H1 (cell line): ENCODE measurements at regions not wholly inside any gene's neighbourhood (a gene's known extent, or its start where the extent isn't known, plus 50 kb on each side); places are given as distances from the start of the nearest gene placed in this dataset.

Experiments
- CTCF ChIA-PET: fragments of 300-600 bp; sonication (Branson Sonifier 250); formaldehyde crosslinking; loops from one replicate; lab custom pipeline; 2021; ENCODE audit not compliant: partially characterized antibody; lab: Charles Lee
- POLR2A ChIA-PET: fragments of 300-600 bp; sonication (Branson Sonifier 250); formaldehyde crosslinking; loops from one replicate; lab custom pipeline; 2021; ENCODE audit warnings: inconsistent platforms; ENCODE audit not compliant: partially characterized antibody; lab: Charles Lee
- DNase-seq, 2 experiments: peaks; one replicate each; pipeline versions ENCODE4 v3.0.0 to v3.0.0-alpha.2; 2010 to 2022; ENCODE audit warnings: low spot score in 2 of 2, low read depth in 1 of 2, mixed read lengths in 1 of 2
- FAIRE-seq: peaks from 2 replicates; lab custom pipeline; 2011; peaks lifted over from hg19 to GRCh38; lab: Jason Lieb, UNC
- H2AFZ ChIP-seq: 2 replicates; pipeline ENCODE4 v1.8.1; 2012; ENCODE audit warnings: low read length, inconsistent platforms
- H2AK5ac ChIP-seq: 2 replicates; pipeline ENCODE4 v1.6.1; 2013; ENCODE audit warnings: low read depth, low read length
- H2BK120ac ChIP-seq: replicated peaks from 2 replicates; pipeline ENCODE3; 2013; ENCODE audit warnings: low read depth, low read length, inconsistent platforms
- H2BK12ac ChIP-seq: 2 replicates; pipeline ENCODE4 v1.6.1; 2013; ENCODE audit warnings: low read depth, low read length
- H2BK15ac ChIP-seq: 2 replicates; pipeline ENCODE4 v1.6.1; 2013; ENCODE audit warnings: low read length
- H2BK20ac ChIP-seq: 2 replicates; pipeline ENCODE4 v1.6.1; 2013; ENCODE audit warnings: low read length
- H2BK5ac ChIP-seq: 2 replicates; pipeline ENCODE4 v1.6.1; 2013; ENCODE audit warnings: low read depth, low read length
- H3K14ac ChIP-seq: 2 replicates; pipeline ENCODE4 v1.6.1; 2013; ENCODE audit warnings: inconsistent platforms; ENCODE audit not compliant: insufficient read length
- H3K18ac ChIP-seq: 2 replicates; pipeline ENCODE4 v1.6.1; 2013; ENCODE audit warnings: low read length; ENCODE audit errors: extremely low read depth
- H3K23ac ChIP-seq: 2 replicates; pipeline ENCODE4 v1.6.1; 2013; ENCODE audit warnings: inconsistent platforms; ENCODE audit not compliant: insufficient read length
- H3K23me2 ChIP-seq: 2 replicates; pipeline ENCODE4 v1.6.1; 2013; ENCODE audit warnings: low read depth, low read length
- H3K27ac ChIP-seq: 2 replicates; pipeline ENCODE4 v1.6.1; 2011; ENCODE audit warnings: low read depth, low read length, inconsistent platforms
- H3K27me3 ChIP-seq, 4 experiments: replicated peaks in 1 of 4; 1 replicate in 1 of 4; 2 replicates in 3 of 4; pipeline versions ENCODE4 v1.6.1 to v1.8.1; 2011 to 2013; ENCODE audit warnings: low read length in 3 of 4, mild to moderate bottlenecking in 3 of 4, inconsistent platforms in 2 of 4, mixed read lengths in 2 of 4, moderate library complexity in 1 of 4; ENCODE audit not compliant: control insufficient read depth in 3 of 4, insufficient read depth in 3 of 4; ENCODE audit errors: extremely low read depth in 1 of 4
- H3K36me3 ChIP-seq, 4 experiments: 2 replicates each; pipeline versions ENCODE4 v1.6.1 to v1.8.1; 2011 to 2013; ENCODE audit warnings: mild to moderate bottlenecking in 4 of 4, low read length in 3 of 4, moderate library complexity in 2 of 4, control low read depth in 1 of 4, inconsistent platforms in 1 of 4; ENCODE audit not compliant: insufficient read depth in 4 of 4, control insufficient read depth in 2 of 4
- H3K4ac ChIP-seq: replicated peaks from 2 replicates; pipeline ENCODE3; 2013; ENCODE audit warnings: low read length, low read depth, mixed read lengths, inconsistent platforms; ENCODE audit not compliant: insufficient read length
- H3K4me1 ChIP-seq, 4 experiments: replicated peaks in 1 of 4; 1 replicate in 1 of 4; 2 replicates in 3 of 4; pipeline versions ENCODE4 v1.6.1 to v1.8.1; 2011 to 2013; ENCODE audit warnings: low read length in 3 of 4, inconsistent platforms in 2 of 4, mixed read lengths in 1 of 4; ENCODE audit not compliant: insufficient read depth in 4 of 4, control insufficient read depth in 3 of 4
- H3K4me2 ChIP-seq, 2 experiments: 2 replicates each; pipeline versions ENCODE4 v1.6.1 to v1.8.1; 2011 to 2013; ENCODE audit warnings: low read depth in 2 of 2, low read length in 2 of 2, control low read depth in 1 of 2, inconsistent platforms in 1 of 2, mild to moderate bottlenecking in 1 of 2; ENCODE audit not compliant: insufficient read depth in 1 of 2
- H3K4me3 ChIP-seq, 4 experiments: fragments of 200-600, 300-600 bp in 1 of 4; sonication (generic), shearing (Covaris generic), sonication (Bioruptor Twin) in 1 of 4; 2 replicates each; pipeline versions ENCODE4 v1.5.1 to v1.8.1; 2011 to 2016; ENCODE audit warnings: low read length in 4 of 4, low read depth in 3 of 4, control low read depth in 2 of 4, inconsistent platforms in 2 of 4, mild to moderate bottlenecking in 2 of 4, mixed read lengths in 1 of 4, moderate library complexity in 1 of 4; ENCODE audit not compliant: insufficient read depth in 2 of 4; ENCODE audit errors: extremely low read depth in 1 of 4
- H3K56ac ChIP-seq: replicated peaks from 2 replicates; pipeline ENCODE3; 2013; ENCODE audit warnings: low read depth, mild to moderate bottlenecking, mixed read lengths, low read length, inconsistent platforms; ENCODE audit not compliant: insufficient read length
- H3K79me1 ChIP-seq: 2 replicates; pipeline ENCODE4 v1.6.1; 2013; ENCODE audit warnings: low read depth, low read length, control low read depth
- H3K79me2 ChIP-seq, 2 experiments: 2 replicates each; pipeline versions ENCODE4 v1.6.1 to v1.8.1; 2012 to 2013; ENCODE audit warnings: low read length in 2 of 2, mild to moderate bottlenecking in 2 of 2, inconsistent platforms in 1 of 2; ENCODE audit not compliant: insufficient read depth in 2 of 2, control insufficient read depth in 1 of 2
- H3K9ac ChIP-seq, 4 experiments: replicated peaks in 1 of 4; 1 replicate in 1 of 4; 2 replicates in 3 of 4; pipeline versions ENCODE4 v1.6.1 to v1.8.1; 2011 to 2013; ENCODE audit warnings: low read depth in 3 of 4, low read length in 3 of 4, control low read depth in 2 of 4, mild to moderate bottlenecking in 2 of 4, moderate library complexity in 2 of 4, inconsistent platforms in 1 of 4; ENCODE audit errors: extremely low read depth in 1 of 4
- H3K9me3 ChIP-seq, 2 experiments: 2 replicates each; pipeline versions ENCODE4 v1.6.1 to v1.8.1; 2012 to 2013; ENCODE audit warnings: mild to moderate bottlenecking in 2 of 2, moderate library complexity in 2 of 2, control low read depth in 1 of 2, inconsistent platforms in 1 of 2, low read depth in 1 of 2, low read length in 1 of 2, mixed read lengths in 1 of 2; ENCODE audit not compliant: insufficient read depth in 2 of 2
- H4K20me1 ChIP-seq, 2 experiments: replicated peaks in 1 of 2; 2 replicates each; pipeline versions ENCODE3 to v1.8.1; 2011 to 2013; ENCODE audit warnings: inconsistent platforms in 2 of 2, low read length in 2 of 2, mild to moderate bottlenecking in 1 of 2; ENCODE audit not compliant: insufficient read depth in 2 of 2, control insufficient read depth in 1 of 2
- H4K5ac ChIP-seq: 2 replicates; pipeline ENCODE4 v1.6.1; 2013; ENCODE audit warnings: low read length, low read depth, mixed read lengths, inconsistent platforms; ENCODE audit not compliant: insufficient read length
- H4K8ac ChIP-seq: 2 replicates; pipeline ENCODE4 v1.8.0; 2013; ENCODE audit warnings: mild to moderate bottlenecking, moderate library complexity, low read length, inconsistent platforms; ENCODE audit not compliant: insufficient read depth; ENCODE audit errors: extremely low read depth
- H4K91ac ChIP-seq: replicated peaks from 2 replicates; pipeline ENCODE3; 2013; ENCODE audit warnings: low read length, mixed read lengths, inconsistent platforms; ENCODE audit not compliant: insufficient read length
- CHD1 ChIP-seq: IDR thresholded peaks from 2 replicates; pipeline ENCODE4 v1.6.1; 2012; ENCODE audit warnings: low read depth, low read length, improper control_type of control experiment
- CTBP2 ChIP-seq: IDR thresholded peaks from 2 replicates; pipeline ENCODE4 v1.7.0; 2011; ENCODE audit warnings: borderline replicate concordance, mild to moderate bottlenecking, moderate library complexity, mixed read lengths, low read length; ENCODE audit not compliant: insufficient read depth, insufficient read length
- GABPA ChIP-seq: IDR thresholded peaks from 2 replicates; pipeline ENCODE4 v1.6.1; 2011; ENCODE audit warnings: mild to moderate bottlenecking, low read length, moderate library complexity, borderline replicate concordance; ENCODE audit not compliant: insufficient read depth
- KDM1A ChIP-seq: fragments of 200-600, 300-600 bp; sonication (generic); IDR thresholded peaks from 2 replicates; pipeline ENCODE4 v1.7.1; 2016; ENCODE audit warnings: mild to moderate bottlenecking, low read length, borderline replicate concordance
- MAFK ChIP-seq: IDR thresholded peaks from 2 replicates; pipeline ENCODE4 v1.6.1; 2012; ENCODE audit warnings: low read depth, mild to moderate bottlenecking, improper control_type of control experiment, low read length
- SUZ12 ChIP-seq: fragments of 200-600 bp; sonication (generic); IDR thresholded peaks from 2 replicates; pipeline ENCODE4 v1.6.1; 2012; ENCODE audit warnings: mild to moderate bottlenecking, inconsistent platforms, low read length, moderate library complexity, mixed read lengths
- TCF12 ChIP-seq: IDR thresholded peaks from 2 replicates; pipeline ENCODE4 v1.6.1; 2011; ENCODE audit warnings: low read depth, mild to moderate bottlenecking, low read length
- YY1 ChIP-seq: IDR thresholded peaks from 2 replicates; pipeline ENCODE4 v1.6.1; 2011; ENCODE audit warnings: low read depth, mild to moderate bottlenecking, low read length
- WGBS, 2 experiments: shearing (Covaris generic) in 1 of 2; methylation state at CpG; one replicate each; pipeline versions ENCODE4 v1.1.6 to v1.1.7; 2013 to 2015; ENCODE audit warnings: low lambda C conversion rate in 2 of 2, mixed read lengths in 2 of 2, inconsistent platforms in 1 of 2, low coverage in 1 of 2, missing lambda C conversion rate in 1 of 2; ENCODE audit not compliant: insufficient replicate concordance in 2 of 2, insufficient coverage in 1 of 2, insufficient read length in 1 of 2; ENCODE audit errors: extremely low coverage in 1 of 2, missing lambda C conversion rate in 1 of 2; 5-methylcytosine and 5-hydroxymethylcytosine counted together

DNA sequence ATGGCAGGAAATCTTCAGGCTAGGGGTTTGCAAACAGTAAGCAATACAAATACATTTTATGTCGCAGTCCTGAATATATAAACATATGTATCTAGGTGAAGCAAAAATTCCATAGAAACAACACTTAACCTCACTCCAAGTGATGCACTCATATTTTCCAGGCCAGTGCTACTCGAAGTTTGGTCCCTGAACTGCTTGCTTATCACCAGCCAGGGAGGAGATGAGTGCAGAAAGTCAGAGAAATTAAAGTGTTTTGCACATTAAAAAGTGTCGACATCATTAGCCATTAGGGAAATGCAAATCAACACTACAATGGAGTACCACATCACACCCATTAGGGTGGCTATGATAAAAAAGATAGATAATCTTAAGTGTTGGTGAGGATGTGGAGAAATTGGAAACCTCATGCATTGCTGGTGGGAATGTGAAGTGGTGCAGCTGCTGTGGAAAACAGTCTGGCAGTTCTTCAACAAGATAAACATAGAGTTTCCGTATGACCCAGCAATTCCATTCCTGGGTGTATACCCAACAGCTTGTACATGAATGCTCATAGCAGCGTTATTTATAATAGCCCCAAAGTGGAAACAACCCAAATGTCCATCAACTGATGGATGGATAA is 70.5 kb upstream of the CSF1 start:
- no peaks in the 10 kb centered on the region for H3K79me2 ChIP-seq
- no peak overlapping the region for H3K9ac ChIP-seq
- H3K4me1 ChIP-seq = no peaks in the 10 kb centered on the region; a peak in 1 of 7 replicates
- H2BK20ac ChIP-seq = no peak overlapping the region
- WGBS, 2 experiments = 82% methylated on average over 5 of the region's 5 CpGs; no CpG with 5 or more reads in 1 of the 2 experiments
- no peak overlapping the region for H2BK15ac ChIP-seq
- POLR2A ChIA-PET = no interaction called here
- H2AK5ac ChIP-seq = no peak overlapping the region
- H3K56ac ChIP-seq = no peak overlapping the region
- H3K4me2 ChIP-seq = no peak overlapping the region
- TF ChIP-seq TCF12 (no peak), CTBP2 (no peak), KDM1A (no peak), SUZ12 (no peak), GABPA (no peak), MAFK (no peak), YY1 (no peak), CHD1 (no peak)
- no peak overlapping the region for H2BK120ac ChIP-seq
- no peak for FAIRE-seq
- peaks cover 3 to 7% of the 10 kb centered on the region in 2 experiments; a peak in 1 of 4 replicates for H3K9me3 ChIP-seq
- no peaks in the 10 kb centered on the region for H3K79me1 ChIP-seq
- CTCF ChIA-PET = interaction anchor here (1.1 to 1.8 kb wide), 3 partner anchors 22 to 52 kb away, joined by 3 to 4 read pairs (median 3); no protein-coding TSS in a partner anchor
- no peaks in the 10 kb centered on the region for H3K23me2 ChIP-seq
- H3K27ac ChIP-seq = no peak overlapping the region
- H2BK12ac ChIP-seq = no peak overlapping the region
- no peak for DNase-seq
- no peak overlapping the region for H3K4ac ChIP-seq
- no peak overlapping the region for H4K8ac ChIP-seq
- no peaks in the 10 kb centered on the region for H4K20me1 ChIP-seq
- H2AFZ ChIP-seq = no peak overlapping the region
- H4K91ac ChIP-seq = no peak overlapping the region
- H3K4me3 ChIP-seq = no peak overlapping the region
- H4K5ac ChIP-seq = no peak overlapping the region
- no peak overlapping the region for H3K14ac ChIP-seq
- H3K18ac ChIP-seq = no peak overlapping the region
- H3K36me3 ChIP-seq = no peaks in the 10 kb centered on the region; a peak in 1 of 8 replicates
- no peaks in the 10 kb centered on the region for H3K27me3 ChIP-seq
- no peak overlapping the region for H3K23ac ChIP-seq
- no peak overlapping the region for H2BK5ac ChIP-seq
